TTC549 (cell line): ENCODE measurements at regions not wholly inside any gene's neighbourhood (a gene's known extent, or its start where the extent isn't known, plus 50 kb on each side); places are given as distances from the start of the nearest gene placed in this dataset.
"Not testable (repeated sequence)": the region's sequence is repeated elsewhere in the genome, so short reads cannot be mapped to it uniquely, and the experiment has no call there.

Experiments
- FAIRE-seq: peaks from 2 replicates; lab custom pipeline; 2012; peaks lifted over from hg19 to GRCh38; lab: Jason Lieb, UNC

DNA sequence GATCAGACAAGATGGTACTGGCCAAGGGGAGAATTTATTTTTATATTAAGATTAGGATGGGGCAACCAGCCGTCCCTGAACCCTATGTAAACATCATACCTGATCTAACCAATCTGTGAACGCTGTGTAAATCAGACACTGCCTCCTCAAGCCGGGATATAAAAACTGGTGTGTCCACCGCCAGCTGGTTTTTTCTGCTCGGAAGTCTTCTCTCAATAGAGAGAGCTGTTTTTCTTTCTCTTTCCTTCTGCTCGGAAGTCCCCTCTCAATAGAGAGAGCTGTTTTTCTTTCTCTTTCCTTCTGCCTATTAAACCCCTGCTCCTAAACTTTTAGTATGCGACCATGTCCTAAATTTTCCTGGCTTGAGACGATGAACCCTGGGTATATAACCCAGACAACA lies 615.5 kb upstream of the NUDT12 start:
- no peak for FAIRE-seq

DNA sequence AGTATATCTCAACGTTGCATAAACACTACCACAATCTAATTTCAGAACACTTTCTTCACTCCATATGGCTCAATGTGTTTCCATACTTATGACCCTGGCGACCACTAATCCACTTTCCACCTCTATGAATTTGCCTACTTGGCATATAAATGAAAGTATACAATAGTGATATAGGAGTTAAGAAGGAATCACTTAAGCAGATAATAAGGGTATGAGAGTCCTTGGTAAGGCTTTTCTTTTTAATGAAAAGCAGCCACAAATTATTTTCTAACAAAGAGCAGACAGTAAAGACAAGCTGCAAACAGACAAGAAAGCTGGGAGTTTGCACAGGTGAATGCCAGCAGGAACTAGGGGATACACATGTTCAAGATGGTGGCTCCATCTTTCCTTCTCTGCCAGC lies 615.1 kb upstream of the NUDT12 start:
- FAIRE-seq: no peak

DNA sequence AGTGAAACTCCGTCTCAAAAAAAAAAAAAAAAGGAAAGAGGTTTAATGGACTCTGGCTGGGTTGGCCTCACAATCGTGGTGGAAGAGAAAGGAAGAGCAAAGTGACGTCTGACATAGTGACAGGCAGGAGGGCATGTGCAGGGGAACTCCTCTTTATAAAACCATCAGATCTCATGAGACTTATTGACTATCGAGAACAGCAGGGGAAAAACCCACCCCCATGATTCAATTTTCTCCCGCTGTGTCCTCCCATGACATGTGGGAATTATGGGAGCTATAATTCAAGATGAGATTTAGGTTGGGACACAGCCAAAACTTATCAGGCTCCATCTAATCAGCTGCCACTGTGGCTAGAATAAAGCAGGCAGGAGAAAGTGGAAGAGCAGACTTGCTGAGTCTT lies 610.4 kb upstream of the NUDT12 start:
- no peak for FAIRE-seq

GRCh38 chr5:104171958-104172690 lies 609.5 kb upstream of the NUDT12 start:
- no peak for FAIRE-seq

- no peak for FAIRE-seq
Observed at GRCh38 chr5:104170926-104171325, 608.3 kb upstream of the NUDT12 start.

GRCh38 chr5:104146652-104147051 lies 584.1 kb upstream of the NUDT12 start:
- no peak for FAIRE-seq

DNA sequence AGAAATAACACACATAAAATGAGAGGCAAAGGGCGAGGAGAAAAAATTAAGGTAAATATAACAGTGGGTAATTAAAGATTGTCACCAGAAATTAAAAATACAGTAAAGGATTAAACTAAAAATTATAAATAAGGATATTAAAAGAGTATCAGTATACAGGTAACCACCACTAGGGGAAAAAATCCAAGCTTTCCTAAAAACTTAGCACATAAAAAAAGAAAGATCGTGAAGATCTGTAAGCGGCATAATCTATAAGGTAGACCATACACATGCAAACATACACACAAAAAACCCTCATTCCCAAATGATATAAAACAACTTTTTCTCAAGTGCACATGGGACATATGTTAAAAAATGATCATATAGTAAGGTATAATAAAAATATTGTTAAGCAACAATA lies 577.3 kb upstream of the NUDT12 start:
- no peak for FAIRE-seq

DNA sequence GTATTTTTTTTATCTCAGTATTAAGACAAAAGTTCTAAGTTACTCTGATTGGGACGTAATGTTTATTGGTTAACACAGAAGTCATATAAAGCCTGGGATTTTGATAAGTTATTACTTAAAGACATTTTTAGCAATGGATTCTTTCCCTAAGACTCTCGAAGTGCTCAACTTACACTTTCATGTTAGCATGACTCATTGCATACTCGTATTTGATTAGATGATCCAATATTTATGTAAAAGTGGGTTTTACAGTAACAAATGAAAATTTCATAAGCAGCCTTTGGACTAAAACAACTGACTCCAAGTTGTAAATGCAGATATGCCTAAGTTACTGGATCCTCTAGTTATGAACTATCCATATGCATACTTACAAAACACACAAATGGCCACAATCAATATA lies 567.7 kb upstream of the NUDT12 start:
- no peak for FAIRE-seq

- no peak for FAIRE-seq
Observed at GRCh38 chr5:104128348-104128747, 565.8 kb upstream of the NUDT12 start.

GRCh38 chr5:104126980-104127379 lies 564.4 kb upstream of the NUDT12 start:
- no peak for FAIRE-seq

- FAIRE-seq: no peak
Observed at GRCh38 chr5:104119529-104119928, 556.9 kb upstream of the NUDT12 start.

DNA sequence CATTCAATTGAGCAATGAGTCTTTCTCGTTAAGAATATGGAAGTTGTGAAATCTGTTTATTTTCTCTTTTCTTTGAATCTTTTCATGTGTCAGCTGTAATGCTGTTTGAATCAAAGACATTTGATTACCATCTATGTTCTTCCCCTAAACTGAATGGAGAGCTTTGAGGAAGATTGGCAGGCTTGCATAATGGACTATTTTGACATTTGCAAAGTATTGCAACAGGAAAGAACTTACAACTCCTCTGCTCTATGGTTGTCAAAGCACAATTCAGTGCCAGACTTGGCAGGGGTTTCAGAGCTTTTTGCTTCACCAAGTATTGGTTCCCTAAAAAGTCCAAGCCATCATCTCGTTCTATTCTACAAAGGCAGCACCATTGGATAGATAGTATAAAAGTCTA lies 549.0 kb upstream of the NUDT12 start:
- FAIRE-seq: no peak

DNA sequence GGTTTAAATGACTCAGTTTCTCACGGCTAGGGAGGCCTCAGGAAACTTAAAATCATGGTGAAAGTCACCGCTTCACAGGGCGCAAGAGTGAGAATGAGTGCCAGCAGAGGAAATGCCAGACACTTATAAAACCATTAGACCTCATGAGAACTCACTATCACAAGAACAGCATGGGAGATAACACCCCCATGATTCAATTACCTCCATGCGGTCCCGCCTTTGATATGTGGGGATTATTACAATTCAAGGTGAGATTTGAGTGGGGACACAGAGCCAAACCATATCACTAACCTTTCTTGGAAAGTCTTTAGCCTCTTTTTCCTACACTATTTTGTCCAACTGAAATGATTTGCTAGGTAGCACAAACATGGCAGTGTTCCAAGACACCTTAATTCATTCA lies 533.9 kb upstream of the NUDT12 start:
- no peak for FAIRE-seq

DNA sequence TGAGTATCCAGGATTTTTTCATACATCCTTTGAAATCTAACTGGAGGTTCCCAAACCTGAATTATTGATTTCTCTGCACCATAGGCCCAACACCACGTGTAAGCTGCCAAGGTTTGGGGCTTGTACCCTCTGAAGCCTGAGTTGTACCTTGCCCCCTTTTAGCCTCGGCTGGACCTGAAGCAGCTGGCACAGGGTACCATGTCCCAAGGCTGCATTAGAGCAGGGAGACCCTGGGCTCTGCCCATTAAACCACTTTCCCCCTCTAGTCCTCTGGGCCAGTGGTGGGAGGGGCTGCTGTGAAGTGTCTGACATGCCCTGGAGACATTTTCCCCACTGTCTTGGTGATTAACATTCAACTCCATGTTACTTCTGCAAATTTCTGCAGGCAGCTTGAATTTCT lies 532.9 kb upstream of the NUDT12 start:
- FAIRE-seq: no peak

GRCh38 chr5:104088876-104089778 lies 526.5 kb upstream of the NUDT12 start:
- FAIRE-seq: no peak

DNA sequence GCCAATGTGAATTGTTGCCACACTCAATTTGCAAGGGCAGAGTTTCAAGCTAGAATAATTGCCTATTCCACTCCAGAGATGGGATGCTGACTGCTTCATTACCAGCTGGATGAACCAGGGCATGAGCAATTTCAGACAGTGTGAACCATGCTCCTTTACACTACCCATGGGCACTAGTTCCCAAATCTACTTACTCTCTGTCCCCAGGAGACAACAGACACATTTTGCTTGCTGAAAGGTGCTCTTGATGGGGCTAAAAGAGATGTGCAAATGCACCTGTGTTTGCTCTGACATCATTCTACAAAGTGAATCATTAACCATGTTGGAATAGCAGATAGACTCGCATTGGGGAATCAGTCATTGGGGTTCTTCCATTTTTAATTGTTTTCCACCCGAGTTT lies 522.3 kb upstream of the NUDT12 start:
- FAIRE-seq: no peak

- FAIRE-seq: no peak
Observed at GRCh38 chr5:104082754-104083153, 520.2 kb upstream of the NUDT12 start.

GRCh38 chr5:104081232-104081631 lies 518.6 kb upstream of the NUDT12 start:
- no peak for FAIRE-seq

DNA sequence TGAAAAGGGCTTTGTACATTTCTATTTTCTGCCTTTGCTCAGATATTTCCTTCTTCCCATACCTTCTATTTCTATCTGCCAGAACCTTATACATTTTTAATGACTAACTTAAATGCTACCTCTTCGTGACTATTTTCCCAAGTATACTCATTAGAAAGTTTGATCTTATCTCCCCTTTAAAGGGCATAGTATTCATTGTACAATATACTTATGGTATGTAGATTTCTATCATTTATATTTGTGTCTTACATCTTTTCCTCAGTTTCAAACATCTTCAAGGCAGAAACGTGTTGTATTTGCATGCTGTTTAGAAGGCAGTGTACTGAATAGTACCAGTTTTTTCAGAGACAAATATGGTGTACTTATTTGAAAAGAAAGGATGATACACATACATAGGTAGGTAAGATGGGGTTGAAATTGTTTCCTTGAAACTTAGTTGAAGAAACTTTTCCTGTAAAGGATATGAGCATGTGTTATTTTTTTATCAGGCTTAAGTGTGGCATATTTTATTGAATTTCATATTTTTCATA lies 518.1 kb upstream of the NUDT12 start:
- FAIRE-seq: no peak

- not testable (repeated sequence) for FAIRE-seq
Observed at GRCh38 chr5:104079861-104080645, 517.5 kb upstream of the NUDT12 start.

DNA sequence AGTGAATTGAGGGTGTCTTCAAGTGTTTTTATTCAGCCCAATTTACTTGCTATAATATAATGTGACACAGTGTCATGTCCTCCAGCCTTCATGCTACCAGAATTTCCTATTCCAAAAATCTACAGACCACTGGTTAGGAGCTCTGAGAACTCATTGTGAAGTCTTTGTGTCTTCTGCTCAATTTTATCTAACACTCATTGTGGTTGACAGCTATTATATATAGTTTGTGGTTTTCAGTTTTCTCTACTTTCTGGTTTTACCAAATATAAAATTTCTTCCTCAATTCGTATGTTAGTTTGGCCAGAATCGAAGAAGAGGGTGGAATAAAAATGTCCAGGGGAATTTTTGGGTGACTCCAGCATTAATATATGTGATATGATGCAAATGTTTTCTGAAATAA lies 509.3 kb upstream of the NUDT12 start:
- FAIRE-seq: no peak

DNA sequence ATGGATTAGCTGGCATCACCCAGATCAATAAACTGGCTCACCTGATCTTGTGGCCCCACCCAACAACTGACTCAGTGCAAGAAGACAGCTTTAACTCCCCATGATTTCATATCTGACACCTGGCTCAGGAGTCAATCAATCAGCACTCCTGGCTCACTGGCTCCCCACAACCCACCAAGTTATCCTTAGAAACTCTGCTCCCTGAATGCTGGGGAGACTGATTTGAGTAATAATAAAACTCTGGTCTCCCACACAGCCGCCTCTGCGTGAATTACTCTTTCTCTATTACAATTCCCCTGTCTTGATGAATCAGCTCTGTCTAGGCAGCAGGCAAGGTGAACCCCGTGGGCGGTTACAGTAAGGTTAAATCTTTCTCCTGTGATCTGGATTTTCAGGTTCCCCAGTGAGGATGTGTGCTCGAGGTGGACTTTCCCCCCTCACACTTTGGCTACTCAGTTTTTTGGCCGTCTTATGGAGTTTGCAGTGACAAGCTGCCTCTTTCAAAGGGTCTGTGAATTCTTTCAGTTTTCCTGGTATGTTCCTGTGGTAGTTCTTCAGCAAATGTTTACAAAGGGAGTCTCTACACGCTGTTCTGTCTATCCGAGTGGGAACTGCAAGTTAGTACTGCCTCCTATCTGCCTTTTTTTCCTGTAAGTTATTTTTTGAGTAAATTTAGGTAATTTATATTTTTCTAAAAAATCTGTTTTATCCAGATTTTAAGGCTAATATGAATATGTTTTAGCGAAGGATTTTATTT lies 500.2 kb upstream of the NUDT12 start:
- no peak for FAIRE-seq
